PC-9 (cell line): ENCODE measurements at regions not wholly inside any gene's neighbourhood (a gene's known extent, or its start where the extent isn't known, plus 50 kb on each side); places are given as distances from the start of the nearest gene placed in this dataset.

Source experiments
- BruUV-seq: library from RNA; stranded (reverse); fragments of 400-500 nt; replicated peaks from 2 replicates; lab custom pipeline; 2021; lab: Mats Ljungman, UMichigan
- CTCF ChIA-PET: fragments of 300-600 bp; sonication (Branson Sonifier 250); formaldehyde crosslinking; loops from one replicate; lab custom pipeline; 2022; ENCODE audit warnings: antibody characterized with exemption; lab: Charles Lee
- POLR2A ChIA-PET: fragments of 300-600 bp; sonication (Branson Sonifier 250); formaldehyde crosslinking; loops from one replicate; lab custom pipeline; 2022; ENCODE audit warnings: antibody characterized with exemption; ENCODE audit not compliant: unreplicated experiment; lab: Charles Lee
- DNase-seq, 2 experiments: peaks; one replicate each; pipeline versions ENCODE4 v3.0.0 to v3.0.0-alpha.2; 2015 to 2022; ENCODE audit warnings: mixed read lengths in 1 of 2
- H2AFZ ChIP-seq: fragments of 200-600 bp; sonication (generic); 2 replicates; pipeline ENCODE4 v1.8.1; 2017; ENCODE audit warnings: antibody characterized with exemption
- H3F3A ChIP-seq: fragments of 200-600 bp; sonication (generic); 2 replicates; pipeline ENCODE4 v1.8.1; 2017; ENCODE audit warnings: antibody characterized with exemption, mild to moderate bottlenecking, low read depth; ENCODE audit not compliant: insufficient read depth
- H3K27ac ChIP-seq: fragments of 200-600 bp; sonication (generic); 2 replicates; pipeline ENCODE4 v1.6.1; 2016; ENCODE audit warnings: mixed run types
- H3K27me3 ChIP-seq: fragments of 200-600 bp; sonication (generic); 2 replicates; pipeline ENCODE4 v1.6.1; 2016; ENCODE audit warnings: low read depth, mixed run types; ENCODE audit not compliant: insufficient read depth
- H3K36me3 ChIP-seq: fragments of 200-600 bp; sonication (generic); 2 replicates; pipeline ENCODE4 v1.6.1; 2016; ENCODE audit warnings: low read depth, mixed run types
- H3K4me1 ChIP-seq: fragments of 200-600 bp; sonication (generic); replicated peaks from 2 replicates; pipeline ENCODE4 v1.6.1; 2016; ENCODE audit warnings: mixed run types; ENCODE audit not compliant: insufficient read depth
- H3K4me2 ChIP-seq: fragments of 200-600 bp; sonication (generic); 2 replicates; pipeline ENCODE4 v1.6.1; 2017; ENCODE audit warnings: mixed run types
- H3K4me3 ChIP-seq: fragments of 200-600 bp; sonication (generic); 2 replicates; pipeline ENCODE4 v1.6.1; 2016; ENCODE audit warnings: mixed run types
- H3K79me2 ChIP-seq: fragments of 200-600 bp; sonication (generic); 2 replicates; pipeline ENCODE4 v1.6.1; 2017; ENCODE audit warnings: low read depth, mixed run types
- H3K9me2 ChIP-seq: fragments of 200-600 bp; sonication (generic); 2 replicates; pipeline ENCODE4 v1.8.1; 2017; ENCODE audit warnings: mild to moderate bottlenecking; ENCODE audit not compliant: insufficient read depth
- H3K9me3 ChIP-seq: fragments of 200-600 bp; sonication (generic); 2 replicates; pipeline ENCODE4 v1.8.1; 2016; ENCODE audit warnings: low read depth; ENCODE audit not compliant: insufficient read depth
- H4K20me1 ChIP-seq: fragments of 200-600 bp; sonication (generic); 2 replicates; pipeline ENCODE4 v1.8.1; 2017; ENCODE audit not compliant: insufficient read depth
- CTCF ChIP-seq: fragments of 200-600 bp; sonication (generic); conservative IDR thresholded peaks from 2 replicates; pipeline ENCODE4 v1.6.1; 2017; ENCODE audit warnings: mixed run types, antibody characterized with exemption, mild to moderate bottlenecking, moderate library complexity
- EZH2 ChIP-seq: fragments of 200-600 bp; sonication (generic); IDR thresholded peaks from 2 replicates; pipeline ENCODE4 v1.8.0; 2017; ENCODE audit warnings: antibody characterized with exemption, low read depth
- intact Hi-C: fragments of 100-400 bp; cut with micrococcal nuclease; formaldehyde crosslinking; loops from one replicate; pipeline ENCODE4 v1.10.0; 2022; ENCODE audit not compliant: unreplicated experiment

- no peak for DNase-seq
- Histone ChIP-seq H3K27ac (no peak overlapping the region), H4K20me1 (no peaks in the 10 kb centered on the region), H2AFZ (no peak overlapping the region), H3F3A (no peaks in the 10 kb centered on the region), H3K4me1 (no peaks in the 10 kb centered on the region), H3K36me3 (no peaks in the 10 kb centered on the region), H3K27me3 (no peaks in the 10 kb centered on the region), H3K9me3 (no peaks in the 10 kb centered on the region), H3K4me2 (no peak overlapping the region), H3K79me2 (no peaks in the 10 kb centered on the region), H3K9me2 (no peaks in the 10 kb centered on the region; the same call in none of the 2 replicates), H3K4me3 (no peak overlapping the region)
- intact Hi-C loops = no loop called here
- ChIA-PET POLR2A (no interaction called here), CTCF (no interaction called here)
- no peak for TF ChIP-seq EZH2
- no peak for TF ChIP-seq CTCF
- no TSS peak for BruUV-seq
Observed at GRCh38 chr1:98428864-98429263, 232.7 kb upstream of the SNX7 start.

- CTCF ChIA-PET = no interaction called here
Observed at GRCh38 chr1:98427664-98428063, 233.9 kb upstream of the SNX7 start.

GRCh38 chr1:98426092-98426491, 235.4 kb upstream of the SNX7 start:
- intact Hi-C loops = no loop called here
- Histone ChIP-seq H3K27me3 (no peaks in the 10 kb centered on the region), H3K4me1 (no peaks in the 10 kb centered on the region), H3F3A (no peaks in the 10 kb centered on the region), H3K9me3 (no peaks in the 10 kb centered on the region), H3K9me2 (no peaks in the 10 kb centered on the region; the same call in 1 of the 2 replicates), H3K79me2 (no peaks in the 10 kb centered on the region), H2AFZ (peak overlapping the region; percentile 44; the same call in 1 of the 2 replicates), H4K20me1 (no peaks in the 10 kb centered on the region), H3K27ac (no peak overlapping the region), H3K4me3 (no peak overlapping the region), H3K4me2 (no peak overlapping the region), H3K36me3 (no peaks in the 10 kb centered on the region)
- TF ChIP-seq CTCF (no peak), EZH2 (no peak)
- no peak for DNase-seq
- ChIA-PET CTCF (no interaction called here), POLR2A (no interaction called here)
- BruUV-seq = no TSS peak

More at GRCh38 chr1:98427664-98428063, 233.9 kb upstream of the SNX7 start:
- Histone ChIP-seq H3K9me3 (no peaks in the 10 kb centered on the region), H3K9me2 (no peaks in the 10 kb centered on the region; the same call in 1 of the 2 replicates), H4K20me1 (no peaks in the 10 kb centered on the region), H3K27ac (no peak overlapping the region), H3K4me3 (no peak overlapping the region), H3F3A (no peaks in the 10 kb centered on the region), H3K4me2 (no peak overlapping the region), H2AFZ (no peak overlapping the region; the same call in 1 of the 2 replicates), H3K4me1 (no peaks in the 10 kb centered on the region), H3K27me3 (no peaks in the 10 kb centered on the region), H3K36me3 (no peaks in the 10 kb centered on the region), H3K79me2 (no peaks in the 10 kb centered on the region)
- intact Hi-C loops = no loop called here
- POLR2A ChIA-PET = no interaction called here
- DNase-seq = no peak
- TF ChIP-seq EZH2 (no peak), CTCF (no peak)
- no TSS peak for BruUV-seq
